SK-N-MC (cell line): ENCODE measurements at regions not wholly inside any gene's neighbourhood (a gene's known extent, or its start where the extent isn't known, plus 50 kb on each side); places are given as distances from the start of the nearest gene placed in this dataset.

Experiments
- EZH2 ChIP-seq: fragments of 200-600 bp; sonication (generic); IDR thresholded peaks from one replicate; pipeline ENCODE4 v1.6.1; 2017; ENCODE audit warnings: antibody characterized with exemption
- POLR2AphosphoS5 ChIP-seq: IDR thresholded peaks from 2 replicates; pipeline ENCODE4 v1.6.1; 2012; ENCODE audit warnings: mild to moderate bottlenecking, low read depth, low read length, borderline replicate concordance

DNA sequence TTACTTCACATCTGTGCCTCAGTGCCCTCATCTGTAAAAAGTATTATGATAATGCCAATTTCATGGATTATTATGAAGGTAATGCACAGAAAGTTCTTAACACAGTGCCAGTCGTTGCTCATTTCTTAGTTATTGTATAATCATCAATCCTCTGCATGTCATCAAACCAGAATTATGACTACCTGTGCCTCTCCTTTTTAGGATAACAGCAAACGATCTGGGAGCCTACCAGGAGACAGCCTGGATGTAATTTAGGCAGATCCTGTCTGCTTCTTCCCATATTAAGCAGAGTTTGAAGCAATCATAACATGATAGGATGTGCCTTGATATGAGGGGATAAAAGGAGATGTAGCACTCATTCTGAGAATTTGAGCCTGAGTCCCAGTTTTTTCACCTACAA, 177.4 kb upstream of the DPT start:
- TF ChIP-seq POLR2AphosphoS5 (no peak), EZH2 (no peak)
